HUDEP-2 (cell line): ENCODE measurements at regions not wholly inside any gene's neighbourhood (a gene's known extent, or its start where the extent isn't known, plus 50 kb on each side); places are given as distances from the start of the nearest gene placed in this dataset.

Experiments used
- DNase-seq, 76 experiments: peaks; one replicate each; lab custom pipeline; 2025; ENCODE audit not compliant: unreplicated experiment in 76 of 76; lab: John Stamatoyannopoulos, UW

DNA sequence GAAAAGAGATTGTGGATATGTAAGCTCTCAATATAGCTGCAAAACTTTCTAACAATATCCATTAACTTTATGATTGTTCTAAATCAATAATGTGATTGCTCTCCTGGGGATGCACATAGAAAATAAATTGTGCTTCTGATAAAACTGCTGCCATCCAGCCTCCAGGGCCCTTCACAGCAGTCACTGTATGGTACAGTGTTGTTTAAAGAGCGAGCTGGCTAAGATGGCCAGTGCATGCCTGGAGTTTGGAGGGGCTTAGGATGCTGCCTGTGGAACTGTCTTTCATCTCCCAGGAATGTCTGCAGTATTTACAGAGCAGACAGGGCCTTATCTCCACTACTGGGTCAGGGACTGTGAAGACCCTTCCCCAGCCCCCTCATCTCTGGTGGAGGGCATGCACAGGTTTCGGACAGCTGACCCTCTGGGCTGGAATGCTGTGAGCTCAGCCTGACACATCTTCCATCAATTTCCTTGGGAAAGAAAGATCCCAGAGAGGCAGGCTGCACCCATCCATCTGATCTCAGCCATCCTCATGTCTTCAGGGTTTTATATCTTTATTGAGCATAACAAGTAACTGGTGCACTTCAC is 137.0 kb downstream of the PLPP3 start:
- no peak for DNase-seq

- no peak for DNase-seq
Measured at GRCh38 chr1:56441601-56442000, 137.8 kb downstream of the PLPP3 start.

GRCh38 chr1:56439610-56440264 is 139.6 kb downstream of the PLPP3 start:
- no peak for DNase-seq

DNA sequence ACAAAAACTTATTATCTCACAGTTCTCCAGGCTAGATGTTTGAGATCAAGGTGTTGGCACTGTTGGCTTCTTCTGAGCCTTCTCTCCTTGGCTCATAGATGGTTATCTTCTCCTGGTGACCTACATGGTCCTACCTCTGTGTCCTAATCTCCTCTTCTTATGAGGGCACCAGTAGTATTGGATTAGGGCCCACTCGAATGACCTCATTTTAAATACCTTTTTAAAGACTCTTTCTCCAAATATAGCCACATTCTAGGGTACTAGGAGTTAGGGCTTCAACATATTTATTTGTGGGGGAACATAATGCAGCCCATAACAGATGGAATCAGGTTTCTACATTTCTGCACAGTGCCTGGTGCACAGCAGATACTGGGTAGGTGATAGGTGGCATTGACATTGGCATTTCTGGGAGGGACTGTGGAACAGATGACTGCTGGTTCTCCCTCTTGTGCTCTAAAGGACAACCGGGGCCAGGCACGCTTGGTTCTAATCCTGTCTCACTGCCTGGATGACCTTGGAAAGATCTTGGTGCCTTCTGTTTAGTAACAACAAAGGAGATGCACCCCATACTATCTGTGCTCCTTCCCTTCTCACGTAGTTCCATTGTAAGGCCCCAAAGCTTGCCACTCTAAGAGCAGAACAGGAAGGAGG is 140.3 kb downstream of the PLPP3 start:
- no peak for DNase-seq

GRCh38 chr1:56437959-56438358 is 141.4 kb downstream of the PLPP3 start:
- no peak for DNase-seq

DNA sequence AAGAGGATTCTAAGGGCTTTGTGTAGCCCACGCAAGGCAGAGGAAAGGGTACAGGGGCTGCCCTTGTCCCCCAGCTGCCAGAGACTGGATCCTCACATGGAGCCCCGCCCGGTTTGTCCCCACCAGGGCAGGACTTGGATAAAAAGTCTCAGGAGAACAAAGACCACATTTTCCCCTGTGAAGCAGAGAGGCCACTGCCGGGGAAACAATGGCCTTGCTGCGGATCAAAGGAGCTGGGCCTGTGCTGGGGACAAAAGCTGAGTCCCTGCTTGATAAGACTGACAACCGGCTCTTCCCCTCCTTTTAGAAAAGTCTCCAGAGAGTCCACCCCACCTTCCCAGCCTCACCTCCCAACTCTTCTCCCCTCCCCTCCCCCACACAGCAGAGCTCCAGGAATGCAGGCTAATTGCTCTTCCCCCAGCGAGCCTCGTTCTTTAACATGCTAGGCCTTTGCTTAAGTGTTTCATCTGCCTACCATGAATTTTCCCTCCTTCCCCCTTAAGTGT is 142.4 kb downstream of the PLPP3 start:
- no peak for DNase-seq

- no peak for DNase-seq
Measured at GRCh38 chr1:56436296-56436695, 143.1 kb downstream of the PLPP3 start.

GRCh38 chr1:56435434-56436262 is 143.7 kb downstream of the PLPP3 start:
- DNase-seq, result no peak

DNA sequence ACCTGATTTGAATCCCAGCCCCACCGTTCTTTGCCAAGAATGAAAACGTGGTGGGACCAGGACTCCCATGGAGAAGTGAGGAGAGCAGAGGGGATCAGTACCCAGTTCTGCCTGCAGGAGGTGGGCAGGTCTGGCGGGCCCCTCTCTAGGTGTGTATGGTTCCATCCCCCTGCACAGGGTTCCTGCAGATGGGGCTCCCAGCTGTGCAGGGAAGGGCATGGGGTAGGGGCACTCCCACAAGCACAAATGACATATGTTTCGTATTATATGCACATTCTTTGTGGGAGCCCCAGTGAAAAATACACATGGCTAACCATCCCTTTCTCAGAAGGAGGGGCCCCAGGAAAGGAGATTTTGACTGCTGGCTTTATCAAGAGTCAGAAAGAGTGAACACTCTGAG is 144.6 kb downstream of the PLPP3 start:
- DNase-seq, result no peak

GRCh38 chr1:56434025-56434424 is 145.3 kb downstream of the PLPP3 start:
- DNase-seq, result no peak

DNA sequence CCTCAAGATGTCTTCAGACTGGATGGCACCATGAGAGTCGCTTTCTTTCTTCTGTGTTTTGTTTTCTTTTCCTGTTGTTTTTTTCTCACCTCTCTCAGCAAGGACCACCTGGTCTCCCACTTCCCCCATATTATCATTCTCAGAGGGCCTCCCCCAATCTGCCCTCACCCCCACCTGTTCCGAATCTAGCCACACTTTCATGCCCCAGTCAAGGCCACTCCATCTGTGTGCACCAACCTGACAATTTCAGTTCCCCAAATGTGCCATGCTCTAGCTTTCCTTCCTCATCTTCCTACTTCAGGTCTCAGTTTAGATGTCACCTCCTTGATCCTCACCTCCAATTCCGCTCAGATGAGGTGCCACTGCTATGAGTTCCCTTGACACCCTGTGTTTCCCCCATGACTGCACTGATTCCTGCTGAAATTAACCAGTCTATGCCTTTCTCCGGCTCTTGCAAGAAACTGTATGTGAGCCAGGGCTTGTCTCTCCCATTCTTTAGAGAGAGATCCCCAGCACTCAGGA is 146.2 kb downstream of the PLPP3 start:
- DNase-seq, result no peak

DNA sequence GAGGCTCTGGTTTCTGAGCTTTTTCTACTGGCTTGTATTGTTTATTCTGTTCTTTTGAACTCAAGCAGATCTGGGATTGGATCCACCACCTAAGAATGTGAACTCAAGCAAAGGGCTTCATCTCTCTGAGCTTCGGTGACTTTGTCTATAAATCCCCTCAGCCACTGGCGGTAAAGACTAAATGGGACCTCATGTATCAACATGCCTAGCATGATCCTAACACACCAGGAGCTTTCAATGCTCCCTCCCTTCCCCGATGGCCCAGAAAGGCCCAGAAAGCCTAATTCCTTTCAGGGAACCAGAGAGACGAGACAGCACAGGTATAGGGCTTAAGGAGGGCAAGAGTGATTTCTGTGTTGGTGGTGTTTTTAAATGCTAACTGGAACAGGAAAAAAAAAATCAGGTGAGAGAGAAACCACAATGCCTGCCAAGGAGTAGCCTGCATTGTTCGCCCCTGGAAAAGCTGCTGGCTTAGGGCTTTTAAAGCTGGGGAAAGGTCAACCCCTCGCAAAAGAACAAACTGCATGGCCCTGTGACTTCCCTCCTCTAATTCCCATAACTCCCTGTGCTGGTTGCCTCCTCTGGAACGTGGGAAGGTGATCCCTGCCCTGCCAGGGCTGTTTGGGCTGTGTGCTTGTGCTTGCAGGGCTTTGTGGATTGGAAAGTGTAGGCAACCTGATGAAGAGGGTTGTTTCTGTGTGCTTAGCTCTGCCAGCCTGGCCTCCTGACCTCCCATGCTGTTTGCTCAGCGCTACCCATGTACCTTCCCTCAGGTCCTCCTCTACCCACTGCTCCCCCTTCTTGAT is 147.0 kb downstream of the PLPP3 start:
- DNase-seq, result no peak

- DNase-seq, result no peak
Measured at GRCh38 chr1:56430141-56430839, 149.1 kb downstream of the PLPP3 start.

DNA sequence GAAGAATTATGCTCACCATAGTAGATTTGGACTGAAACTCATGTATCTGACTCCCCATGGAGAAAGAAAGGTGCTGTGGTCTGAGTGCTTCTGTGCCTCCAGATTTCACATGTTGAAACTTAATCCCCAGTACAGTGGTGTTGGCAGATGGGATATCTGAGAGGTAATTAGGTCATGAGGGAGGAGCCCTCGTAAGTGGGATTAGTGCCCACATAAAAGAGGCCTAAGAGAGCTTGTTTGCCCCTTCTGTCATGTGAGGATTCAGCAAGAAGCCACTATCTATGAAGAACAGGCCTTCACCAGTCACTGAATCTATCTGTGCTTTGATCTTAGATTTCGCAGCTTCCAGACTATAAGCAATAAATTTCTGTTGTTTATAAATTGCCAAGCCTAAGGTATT is 150.1 kb downstream of the PLPP3 start:
- no peak for DNase-seq

DNA sequence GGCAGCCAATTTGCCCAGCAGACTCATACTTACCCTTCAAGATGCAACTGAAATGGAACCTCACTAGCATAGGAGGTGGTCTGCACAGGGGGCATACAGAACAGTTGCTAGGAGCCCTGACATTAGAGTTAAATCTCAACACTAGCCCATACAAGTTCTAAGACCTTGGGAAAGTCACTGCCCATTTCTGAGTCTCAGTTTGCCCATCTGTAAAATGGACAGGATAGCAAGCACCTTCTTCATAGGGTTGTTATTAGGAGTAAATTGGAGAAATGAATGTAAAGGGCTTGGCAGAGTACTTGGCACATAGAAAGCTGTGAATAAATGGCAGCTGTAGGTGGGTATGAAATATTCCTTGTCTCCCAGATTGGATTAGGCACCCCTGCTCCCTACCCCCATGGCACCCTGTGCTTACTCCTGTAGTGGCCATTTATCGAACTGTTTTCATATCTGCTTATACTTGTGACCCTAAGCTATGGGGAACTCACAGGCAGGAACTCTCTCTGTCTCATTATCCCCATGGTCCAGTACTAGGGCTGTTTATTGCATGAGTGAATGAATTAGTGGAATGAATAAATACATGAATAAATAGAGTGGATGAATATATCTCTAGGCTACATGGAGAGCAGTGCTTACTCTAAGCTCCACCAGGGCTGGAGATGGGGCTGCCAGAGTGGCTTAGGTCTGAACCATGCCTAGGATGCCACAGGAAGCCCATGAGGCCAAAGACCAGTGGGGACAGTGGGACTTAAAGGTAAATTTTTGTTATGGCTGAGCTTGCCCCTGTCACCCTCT is 152.6 kb downstream of the PLPP3 start:
- no peak for DNase-seq

DNA sequence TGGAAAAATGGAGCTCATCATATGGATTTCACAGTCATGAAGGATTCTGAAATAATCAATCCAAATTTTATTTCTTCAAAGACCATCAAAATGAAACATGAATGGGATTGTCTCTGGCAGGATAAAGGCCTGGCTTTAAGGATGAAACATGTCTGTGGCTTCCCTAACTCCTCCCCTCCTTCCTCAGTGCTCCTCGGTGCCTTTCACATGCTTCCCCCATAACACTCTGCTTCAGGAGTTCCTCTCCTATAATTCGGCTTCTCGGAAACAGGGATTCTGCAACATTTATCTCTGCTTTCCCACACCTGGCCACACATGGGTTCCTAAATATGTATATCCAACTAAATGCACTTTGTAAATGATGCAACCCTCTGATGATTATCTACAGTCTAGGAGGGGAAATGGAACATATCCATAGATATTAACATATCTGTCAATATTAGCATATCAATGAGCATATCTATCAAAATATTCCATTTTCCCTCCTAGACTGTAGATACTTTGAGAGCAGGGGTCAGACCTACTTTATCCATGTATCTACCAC is 153.8 kb downstream of the PLPP3 start:
- DNase-seq, result no peak

GRCh38 chr1:56424744-56425493 is 154.4 kb downstream of the PLPP3 start:
- no peak for DNase-seq

GRCh38 chr1:56423716-56424115 is 155.6 kb downstream of the PLPP3 start:
- no peak for DNase-seq
